ENCODE measurements at regions not wholly inside any gene's neighbourhood (a gene's known extent, or its start where the extent isn't known, plus 50 kb on each side); places are given as distances from the start of the nearest gene placed in this dataset.

DNA sequence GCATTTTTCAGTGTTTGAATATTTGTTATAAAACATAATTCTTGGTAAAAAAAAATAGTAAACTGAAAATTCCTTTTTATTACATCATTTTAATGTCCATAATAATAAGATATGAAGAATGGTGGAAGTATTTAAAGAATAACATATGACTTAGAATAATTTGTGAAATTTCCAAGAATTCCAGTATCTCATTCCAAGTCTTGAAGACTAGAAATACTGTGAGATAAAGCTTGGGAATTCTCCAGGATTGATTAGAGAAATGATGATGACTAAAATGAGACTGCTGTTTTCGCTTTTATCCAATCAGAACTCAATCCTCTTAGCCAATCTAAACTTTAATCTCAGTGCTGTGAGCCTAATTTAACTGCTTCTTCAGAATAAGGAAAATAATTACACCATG lies 184.2 kb upstream of the HCCS start:
- TF ChIP-seq GATA3 (IDR thresholded peaks at IDR 0.05; ENCODE audit: low read depth, low read length) (no peak), GATA2 (IDR thresholded peaks at IDR 0.05; ENCODE audit: low read depth, low read length) (no peak)

DNA sequence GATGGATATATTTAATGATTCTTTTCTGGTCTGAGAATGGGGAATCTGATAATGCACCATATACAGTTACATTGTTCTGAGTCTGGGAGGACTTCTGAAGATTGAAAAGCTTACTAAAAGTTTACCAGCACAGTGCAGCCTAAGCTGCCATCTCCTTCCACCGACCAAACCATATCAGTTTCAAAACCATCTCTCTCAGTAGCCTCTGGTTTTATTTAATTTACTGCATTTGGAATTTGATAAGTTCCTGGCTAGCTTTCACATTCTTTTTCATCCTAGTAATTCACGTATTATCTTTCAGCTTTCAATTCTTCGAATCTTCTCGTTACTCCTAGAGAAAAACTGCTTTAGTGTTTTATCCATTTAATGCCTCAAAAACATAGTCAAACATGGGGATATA lies 181.4 kb upstream of the HCCS start:
- TF ChIP-seq GATA3 (IDR thresholded peaks at IDR 0.05; ENCODE audit: low read depth, low read length) (no peak), GATA2 (IDR thresholded peaks at IDR 0.05; ENCODE audit: low read depth, low read length) (no peak)

DNA sequence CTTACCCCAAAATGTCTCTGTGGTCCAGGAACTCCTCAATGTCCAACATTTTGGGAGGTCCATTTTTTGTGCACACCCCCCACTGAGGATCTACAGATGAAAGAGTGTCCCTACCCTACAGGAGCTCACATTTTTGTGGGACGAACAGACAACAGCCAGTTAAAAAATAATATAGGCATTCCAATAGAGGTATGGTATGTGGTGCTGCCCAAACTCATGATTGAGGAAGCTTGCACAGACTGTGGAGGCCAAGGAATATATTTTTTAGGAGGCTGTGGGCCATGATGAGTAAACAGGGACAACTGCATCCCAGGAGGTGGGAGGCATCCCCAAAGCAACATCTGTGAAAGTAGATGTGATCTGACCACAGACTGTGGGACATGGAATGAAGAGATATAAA lies 181.0 kb upstream of the HCCS start:
- TF ChIP-seq GATA2 (IDR thresholded peaks at IDR 0.05; ENCODE audit: low read depth, low read length) (no peak), GATA3 (IDR thresholded peaks at IDR 0.05; ENCODE audit: low read depth, low read length) (no peak)

DNA sequence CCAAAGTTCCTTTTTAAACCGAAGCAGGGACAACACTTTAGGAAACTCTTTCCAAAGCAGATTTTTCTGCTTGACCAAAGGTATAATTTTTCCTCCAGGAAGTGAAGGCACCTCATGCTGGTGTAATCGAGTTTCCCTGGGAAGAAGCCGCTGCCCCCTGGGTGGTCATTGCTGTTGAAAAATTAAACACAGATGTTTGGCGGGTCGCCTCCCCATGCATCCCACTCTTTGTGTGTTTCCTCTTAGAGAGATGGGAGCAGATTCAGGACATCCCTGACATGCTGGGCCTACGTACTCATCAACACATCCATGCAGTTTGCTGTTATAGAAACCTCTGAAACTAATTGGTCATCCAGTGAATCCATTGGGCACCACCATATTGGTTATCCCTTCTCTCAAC lies 179.2 kb upstream of the HCCS start:
- TF ChIP-seq GATA2 (IDR thresholded peaks at IDR 0.05; ENCODE audit: low read depth, low read length) (no peak), GATA3 (IDR thresholded peaks at IDR 0.05; ENCODE audit: low read depth, low read length) (no peak)

DNA sequence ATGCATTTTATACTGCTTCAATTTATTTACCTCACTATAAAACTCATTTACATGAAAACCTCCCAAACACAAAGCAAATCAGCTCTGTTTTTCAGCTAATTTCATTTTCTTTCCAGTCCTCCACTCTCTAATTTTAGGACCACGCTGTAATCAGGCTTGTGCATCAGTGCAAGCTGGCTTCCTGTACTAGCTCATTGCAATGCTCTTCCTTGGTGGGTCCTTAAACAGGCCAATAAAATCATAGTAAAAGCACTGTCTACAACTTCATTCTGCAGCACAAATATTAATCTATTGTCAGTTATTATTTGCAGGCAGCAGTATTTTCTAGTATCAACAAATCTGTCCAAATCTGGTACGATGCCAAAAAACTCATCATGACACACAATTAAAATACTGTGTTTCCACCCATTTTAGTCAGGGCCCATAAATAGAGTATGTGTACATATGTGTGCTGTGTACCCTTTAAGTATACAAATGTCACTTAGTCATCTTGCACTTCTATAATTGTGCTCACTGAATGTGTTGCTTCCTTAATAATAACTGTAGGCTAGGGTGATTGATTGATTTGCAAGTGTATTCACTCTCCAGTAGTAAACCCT lies 178.2 kb upstream of the HCCS start:
- TF ChIP-seq GATA2 (IDR thresholded peaks at IDR 0.05; ENCODE audit: low read depth, low read length): peak; percentile 80
- TF ChIP-seq GATA3 (IDR thresholded peaks at IDR 0.05; ENCODE audit: low read depth, low read length): peak; percentile 80

DNA sequence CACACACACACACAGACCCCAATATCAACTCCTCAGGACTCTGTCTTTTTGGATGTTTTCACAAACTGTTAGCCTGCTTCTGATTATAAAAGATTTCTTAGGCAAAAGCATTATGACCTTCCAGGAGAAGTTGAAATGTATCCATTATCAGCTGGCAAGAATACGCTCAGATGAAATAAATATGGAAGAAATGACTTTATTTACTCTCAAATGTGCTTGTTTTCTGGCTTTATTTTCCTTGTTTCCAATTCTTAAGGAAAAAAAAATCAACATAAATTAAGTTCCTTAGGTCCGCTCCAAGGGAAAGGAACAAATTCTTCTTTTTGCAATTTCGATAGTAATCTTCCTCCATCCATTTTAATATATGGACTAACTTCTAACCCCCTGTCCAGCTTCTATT lies 175.6 kb upstream of the HCCS start:
- no peak for TF ChIP-seq GATA2 (IDR thresholded peaks at IDR 0.05; ENCODE audit: low read depth, low read length)
- TF ChIP-seq GATA3 (IDR thresholded peaks at IDR 0.05; ENCODE audit: low read depth, low read length): no peak

DNA sequence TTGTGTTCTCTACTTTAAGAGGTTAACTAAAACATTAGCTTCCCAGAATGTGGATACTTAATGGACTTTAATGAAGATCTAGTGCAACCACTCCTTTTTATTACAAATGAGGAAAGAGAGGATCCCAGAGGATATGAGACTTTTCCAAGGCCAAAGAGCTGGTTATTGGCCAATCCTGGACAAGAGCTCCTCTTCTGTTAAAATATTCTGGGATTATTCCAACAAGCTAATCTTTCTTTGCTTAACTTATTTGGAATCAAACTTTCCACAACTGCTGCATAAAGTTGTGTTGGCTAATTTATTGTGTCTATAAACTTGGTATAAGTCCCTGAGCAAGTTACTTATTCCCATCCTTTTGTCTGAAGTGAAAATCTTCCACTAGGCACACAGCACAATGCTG lies 174.2 kb upstream of the HCCS start:
- TF ChIP-seq GATA2 (IDR thresholded peaks at IDR 0.05; ENCODE audit: low read depth, low read length) (no peak), GATA3 (IDR thresholded peaks at IDR 0.05; ENCODE audit: low read depth, low read length) (no peak)

DNA sequence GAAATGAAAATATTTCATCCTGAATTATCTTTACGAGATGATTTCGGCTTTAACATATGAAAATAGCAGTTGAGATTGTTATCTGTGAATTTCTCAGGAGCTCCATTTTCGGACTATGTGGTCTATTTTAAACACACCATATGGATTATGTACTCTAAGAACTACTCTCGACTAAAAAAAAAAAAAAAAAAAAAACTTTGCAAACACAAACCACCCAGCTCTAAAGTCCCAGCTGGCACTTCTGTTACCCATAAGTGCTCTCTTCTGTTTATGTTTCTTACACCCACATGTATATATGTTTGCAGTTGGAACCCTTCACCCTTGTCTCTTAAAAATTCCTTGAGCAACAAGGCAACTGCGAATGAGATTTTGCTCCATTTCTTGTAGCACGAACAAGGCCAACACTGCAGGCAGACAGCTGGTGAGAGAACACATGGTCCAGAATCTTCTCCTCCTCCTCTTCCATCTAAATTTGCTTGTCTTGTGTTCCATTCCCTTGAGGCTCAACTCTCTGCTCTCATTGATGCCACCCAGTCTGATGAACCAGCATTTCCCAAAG lies 172.7 kb upstream of the HCCS start:
- TF ChIP-seq GATA2 (IDR thresholded peaks at IDR 0.05; ENCODE audit: low read depth, low read length) (no peak), GATA3 (IDR thresholded peaks at IDR 0.05; ENCODE audit: low read depth, low read length) (no peak)

DNA sequence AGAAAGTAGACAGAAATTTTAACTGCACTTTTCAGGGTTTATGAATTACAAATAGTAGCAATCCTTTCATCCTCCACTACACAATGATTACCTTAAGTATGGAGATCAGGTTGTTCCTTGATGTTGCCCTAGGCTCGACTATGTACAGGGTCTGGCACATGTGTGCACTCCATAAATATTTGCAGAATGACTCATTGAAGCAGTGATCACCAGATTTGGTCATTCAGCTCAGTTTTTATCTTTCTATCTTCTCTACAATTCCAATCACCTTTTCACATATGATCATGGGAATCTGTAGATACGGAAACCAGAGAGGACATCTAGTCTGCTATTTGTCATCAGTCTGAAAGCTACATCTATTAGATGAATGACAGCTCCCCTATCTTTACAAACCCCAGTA lies 171.7 kb upstream of the HCCS start:
- no peak for TF ChIP-seq GATA2 (IDR thresholded peaks at IDR 0.05; ENCODE audit: low read depth, low read length)
- no peak for TF ChIP-seq GATA3 (IDR thresholded peaks at IDR 0.05; ENCODE audit: low read depth, low read length)

DNA sequence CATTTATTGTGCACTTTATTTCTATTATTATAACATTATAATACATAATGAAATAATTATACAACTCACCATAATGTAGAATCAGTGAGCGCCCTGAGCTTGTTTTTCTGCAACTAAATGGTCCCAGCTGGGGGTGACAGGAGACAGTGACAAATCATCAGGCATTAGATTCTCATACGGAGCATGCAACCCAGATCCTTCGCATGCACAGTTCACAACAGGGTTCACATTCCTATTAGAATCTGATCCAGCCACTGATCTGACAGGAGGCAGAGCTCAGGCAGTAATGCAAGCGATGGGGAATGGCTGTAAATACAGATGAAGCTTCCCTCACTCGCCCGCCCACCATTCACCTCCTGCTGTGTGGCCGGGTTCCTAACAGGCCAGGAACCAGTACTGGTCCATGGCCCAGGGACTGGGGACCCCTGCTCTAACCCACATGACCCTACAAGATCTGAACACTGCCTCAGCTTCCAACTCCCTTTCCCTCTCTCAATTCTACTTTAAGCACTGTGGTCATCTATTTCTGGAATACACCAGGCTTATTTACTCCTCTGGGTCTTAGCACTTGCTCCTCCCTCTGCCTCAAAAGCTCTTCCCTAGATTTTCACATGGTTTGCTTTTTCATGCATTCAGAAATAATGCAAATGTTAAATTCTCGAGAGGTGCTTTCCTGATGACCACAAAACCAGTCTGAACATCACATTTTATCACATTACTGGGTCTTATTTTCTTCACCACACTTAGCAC lies 166.8 kb upstream of the HCCS start:
- TF ChIP-seq GATA2 (IDR thresholded peaks at IDR 0.05; ENCODE audit: low read depth, low read length): no peak
- no peak for TF ChIP-seq GATA3 (IDR thresholded peaks at IDR 0.05; ENCODE audit: low read depth, low read length)

DNA sequence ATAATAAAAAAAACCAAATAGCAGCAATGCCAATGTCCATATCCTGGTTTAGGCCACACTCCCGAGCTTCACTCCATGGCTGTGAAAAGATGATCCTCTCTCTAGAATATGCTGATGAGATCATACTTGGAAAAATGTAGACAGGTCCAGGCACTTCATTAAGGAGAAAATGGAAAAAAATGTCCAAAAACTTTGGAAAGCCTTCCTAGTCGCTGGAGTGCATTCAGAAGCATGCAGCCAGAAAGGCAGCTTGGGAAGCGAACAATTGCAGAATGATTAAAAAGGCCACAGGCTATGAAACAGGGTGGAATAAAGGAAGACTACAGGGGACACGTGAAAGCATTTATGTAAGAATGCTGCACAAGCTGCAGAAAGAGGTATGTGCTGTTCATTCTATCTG lies 165.6 kb upstream of the HCCS start:
- TF ChIP-seq GATA3 (IDR thresholded peaks at IDR 0.05; ENCODE audit: low read depth, low read length) (no peak), GATA2 (IDR thresholded peaks at IDR 0.05; ENCODE audit: low read depth, low read length) (no peak)

DNA sequence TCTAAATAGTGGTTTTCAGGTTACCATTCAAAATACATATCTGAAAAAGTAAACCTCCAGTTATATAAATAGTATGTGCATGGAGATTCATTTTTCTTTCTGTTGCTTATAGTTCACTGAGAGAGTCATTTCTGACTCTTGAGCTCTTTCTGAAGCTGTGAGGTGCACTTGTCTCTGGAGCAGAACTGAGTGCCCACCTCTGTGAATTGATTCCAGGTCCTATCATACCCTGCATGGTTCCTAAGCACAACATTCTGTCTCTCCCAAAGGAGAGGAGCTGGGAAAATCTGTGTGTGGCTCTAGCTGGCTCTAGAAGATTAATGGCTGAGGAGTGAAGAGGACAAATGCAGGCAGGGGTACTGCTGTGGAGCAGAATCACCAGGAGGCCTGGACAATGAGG lies 161.6 kb upstream of the HCCS start:
- TF ChIP-seq GATA2 (IDR thresholded peaks at IDR 0.05; ENCODE audit: low read depth, low read length): no peak
- no peak for TF ChIP-seq GATA3 (IDR thresholded peaks at IDR 0.05; ENCODE audit: low read depth, low read length)

DNA sequence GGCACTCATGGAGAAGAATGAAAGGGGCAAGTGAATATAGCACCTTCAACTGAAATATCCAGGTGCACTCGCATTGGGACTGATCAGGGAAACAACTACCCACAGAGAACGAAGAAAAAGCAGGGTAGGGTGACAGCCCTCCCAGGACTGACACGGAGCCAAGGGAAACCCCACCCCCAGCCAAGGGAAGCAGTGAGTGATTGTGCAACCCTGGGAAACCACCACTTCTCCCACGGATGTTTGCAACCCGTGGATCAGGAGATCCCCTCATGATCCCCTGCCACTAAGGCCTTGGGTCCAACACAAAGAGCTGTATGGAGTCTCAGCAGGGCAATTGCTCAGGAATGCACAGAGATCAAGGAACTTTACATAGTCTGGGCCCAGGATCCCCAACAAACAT lies 158.5 kb upstream of the HCCS start:
- TF ChIP-seq GATA2 (IDR thresholded peaks at IDR 0.05; ENCODE audit: low read depth, low read length): no peak
- TF ChIP-seq GATA3 (IDR thresholded peaks at IDR 0.05; ENCODE audit: low read depth, low read length): no peak

DNA sequence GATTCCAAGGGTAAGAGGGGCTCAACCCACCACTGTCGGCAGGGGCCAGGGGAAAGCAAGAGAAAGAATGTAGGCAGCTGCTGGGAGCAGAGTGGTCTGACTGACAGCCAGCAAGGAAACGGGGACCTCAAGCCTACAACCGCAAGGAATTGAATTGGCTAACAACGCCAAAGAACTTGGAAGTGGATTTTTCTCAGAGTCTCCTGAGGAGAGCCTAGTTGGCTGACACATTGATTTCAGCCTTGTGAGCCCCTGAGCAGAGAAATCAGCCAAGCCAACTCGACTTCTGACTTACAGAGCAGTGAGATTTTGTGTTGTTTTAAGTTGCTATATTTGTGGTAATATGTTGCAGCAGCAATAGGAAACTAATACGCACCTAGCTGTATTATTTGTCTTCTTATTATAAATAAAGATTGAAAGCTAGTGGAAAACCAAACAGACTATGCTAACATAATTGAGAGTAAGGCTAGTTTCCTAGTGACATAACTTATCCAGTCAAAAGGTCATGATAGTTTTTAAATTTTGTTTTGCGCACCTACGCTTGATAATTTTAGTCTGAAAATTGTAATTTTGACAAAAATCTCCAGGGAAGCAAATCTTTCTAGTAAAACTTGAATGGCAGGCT lies 145.8 kb upstream of the HCCS start:
- TF ChIP-seq GATA3 (IDR thresholded peaks at IDR 0.05; ENCODE audit: low read depth, low read length) (no peak), GATA2 (IDR thresholded peaks at IDR 0.05; ENCODE audit: low read depth, low read length) (no peak)

DNA sequence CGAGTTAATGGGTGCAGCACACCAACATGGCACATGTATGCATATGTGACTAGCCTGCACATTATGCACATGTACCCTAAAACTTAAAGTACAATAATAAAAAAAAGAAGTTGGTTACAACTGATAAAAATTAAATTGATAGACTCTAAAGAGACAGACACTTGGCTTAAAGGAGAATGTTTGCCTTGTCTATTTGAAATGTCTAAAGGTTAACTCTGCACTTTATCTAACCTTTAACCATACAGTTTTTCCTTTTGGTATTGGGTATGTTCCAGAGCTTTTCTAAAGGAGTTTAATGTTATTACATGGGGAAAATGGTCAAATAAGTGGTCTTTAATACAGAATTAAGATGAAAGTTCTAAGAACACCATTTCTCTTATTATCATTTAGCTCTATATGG lies 145.1 kb upstream of the HCCS start:
- TF ChIP-seq GATA2 (IDR thresholded peaks at IDR 0.05; ENCODE audit: low read depth, low read length): no peak
- TF ChIP-seq GATA3 (IDR thresholded peaks at IDR 0.05; ENCODE audit: low read depth, low read length): no peak

Measured in SH-SY5Y (cell line).